ENCODE measurements at regions not wholly inside any gene's neighbourhood (a gene's known extent, or its start where the extent isn't known, plus 50 kb on each side); places are given as distances from the start of the nearest gene placed in this dataset.

- no peak for DNase-seq (ENCODE audit: low read depth in 2 of 2)
Observed at GRCh38 chr3:34969513-34969912, 669.8 kb upstream of the ARPP21 start.

DNA sequence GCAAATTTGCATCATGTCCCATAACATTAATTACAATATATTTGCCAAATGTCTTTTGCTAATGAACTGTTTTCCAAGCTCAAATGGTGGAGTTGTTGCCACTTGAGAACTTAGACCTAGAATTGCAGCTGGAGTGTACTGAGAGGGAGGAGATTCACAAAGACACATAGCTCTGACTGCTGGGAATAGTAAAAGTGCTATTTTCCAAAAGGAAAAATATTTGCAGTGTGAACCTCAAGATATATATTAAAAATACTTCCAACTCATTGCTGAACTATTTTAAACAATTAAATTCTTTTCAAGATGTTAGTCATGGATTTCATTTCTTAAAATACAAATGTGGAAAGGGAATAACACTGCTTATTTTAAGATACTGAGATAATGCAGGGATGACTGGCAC is 666.8 kb upstream of the ARPP21 start:
- DNase-seq (ENCODE audit: low read depth in 2 of 2) = no peak

- no peak for DNase-seq (ENCODE audit: low read depth in 2 of 2)
Observed at GRCh38 chr3:34973586-34973985, 665.7 kb upstream of the ARPP21 start.

GRCh38 chr3:34983631-34984030 is 655.7 kb upstream of the ARPP21 start:
- DNase-seq (ENCODE audit: low read depth in 2 of 2) = no peak

- DNase-seq (ENCODE audit: low read depth in 2 of 2) = no peak
Observed at GRCh38 chr3:34988296-34988695, 651.0 kb upstream of the ARPP21 start.

DNA sequence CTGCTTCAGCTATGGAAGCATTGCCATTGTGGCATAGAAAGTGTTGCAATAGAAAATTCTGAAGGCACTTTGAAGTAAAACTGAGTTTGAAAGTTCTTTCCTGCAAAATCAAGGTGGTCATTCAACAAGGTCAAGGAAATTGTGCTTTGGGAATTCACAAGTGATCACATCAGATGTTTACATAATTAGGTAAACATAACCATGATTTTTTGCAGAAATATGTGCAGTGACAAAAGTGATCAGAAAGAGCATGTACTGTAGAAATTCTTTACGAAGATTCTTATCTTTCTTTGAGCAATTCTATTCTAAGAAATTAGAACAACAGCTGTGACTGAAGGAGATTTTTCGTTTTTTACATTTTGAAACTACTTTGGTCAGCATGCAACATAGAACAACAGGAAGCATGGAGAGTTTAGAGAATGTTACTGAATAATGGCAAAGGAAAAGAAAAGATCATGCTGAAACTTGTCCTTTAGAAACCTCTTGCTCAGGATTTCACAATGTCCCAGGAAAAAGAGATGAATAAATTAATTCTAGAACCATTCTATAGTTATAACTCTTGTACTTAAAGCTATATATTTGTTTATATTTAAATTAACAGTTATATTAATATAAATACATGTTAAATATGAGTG is 643.4 kb upstream of the ARPP21 start:
- DNase-seq (ENCODE audit: low read depth in 2 of 2) = no peak

DNA sequence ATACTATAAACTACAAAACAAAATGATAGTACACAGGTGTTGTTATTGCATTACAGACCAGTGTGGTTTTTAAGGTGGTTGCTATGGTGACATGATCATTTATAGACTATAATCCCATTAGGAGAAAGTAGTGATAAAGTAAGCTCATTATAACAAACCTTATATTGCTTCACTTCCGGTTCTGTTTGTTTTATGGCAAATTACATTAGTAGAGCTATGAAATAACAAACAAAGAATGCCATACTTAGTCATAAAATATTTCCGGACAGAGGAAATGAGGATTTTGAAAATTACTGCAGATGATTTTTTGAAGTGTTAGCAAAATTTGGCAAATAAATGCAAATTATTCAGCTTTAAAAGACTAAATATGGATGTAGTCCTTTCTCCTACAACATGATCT is 640.4 kb upstream of the ARPP21 start:
- no peak for DNase-seq (ENCODE audit: low read depth in 2 of 2)

DNA sequence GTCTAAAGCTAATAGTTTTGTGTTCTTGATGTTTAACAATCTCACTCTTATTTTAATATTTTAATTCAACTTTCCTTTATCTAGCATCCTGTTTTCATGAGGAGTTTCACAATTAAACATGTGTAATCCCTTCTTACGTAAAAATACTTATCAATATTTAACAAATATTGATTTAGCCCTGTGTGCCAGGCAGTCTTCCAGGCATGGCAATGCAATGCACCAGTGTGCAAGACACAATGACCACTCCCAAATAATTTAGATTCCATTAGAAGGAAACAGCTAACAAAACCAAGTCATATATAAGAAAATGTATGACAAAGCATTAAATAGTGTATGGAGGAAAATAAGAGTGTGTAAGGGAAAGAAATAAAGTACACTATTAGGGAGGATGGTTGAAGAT is 627.1 kb upstream of the ARPP21 start:
- no peak for DNase-seq (ENCODE audit: low read depth in 2 of 2)

- no peak for DNase-seq (ENCODE audit: low read depth in 2 of 2)
Observed at GRCh38 chr3:35028157-35028556, 611.2 kb upstream of the ARPP21 start.

DNA sequence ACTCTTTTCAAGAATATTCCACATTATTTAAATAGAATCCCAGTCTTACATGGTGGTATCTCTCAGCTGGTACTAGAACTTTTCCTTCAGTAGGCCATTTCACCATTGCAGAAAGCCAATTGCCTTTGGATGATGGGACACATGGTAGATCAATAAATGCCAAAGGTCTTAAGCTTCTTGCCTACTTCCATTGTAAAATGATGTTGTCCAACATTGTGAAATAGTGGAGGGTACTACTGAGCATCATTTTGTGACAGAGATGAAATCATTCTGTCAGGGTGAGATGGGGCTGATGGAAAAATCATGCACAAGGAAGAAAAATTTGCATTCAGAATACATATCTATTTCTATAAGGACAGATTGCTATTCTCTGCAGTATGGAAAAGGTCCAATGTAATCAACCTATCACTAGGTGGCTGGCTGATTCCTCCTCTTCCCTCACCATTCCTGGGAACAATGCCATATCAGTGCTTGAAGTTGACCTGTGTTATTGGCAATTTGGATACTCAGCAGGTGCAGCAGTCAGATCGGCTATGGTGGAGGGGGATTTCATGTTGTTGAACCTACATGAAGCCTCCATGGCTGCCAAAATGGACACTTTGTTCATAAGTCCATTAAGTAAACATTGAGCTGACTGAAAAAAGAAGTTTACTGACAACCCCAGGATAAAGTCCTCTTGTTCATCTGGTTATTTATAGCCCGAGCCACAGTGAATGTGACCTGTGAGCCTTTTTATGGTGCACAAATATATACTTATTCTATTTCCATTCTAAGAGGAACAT is 596.9 kb upstream of the ARPP21 start:
- DNase-seq (ENCODE audit: low read depth in 2 of 2) = no peak

- no peak for DNase-seq (ENCODE audit: low read depth in 2 of 2)
Observed at GRCh38 chr3:35043040-35043439, 596.3 kb upstream of the ARPP21 start.

GRCh38 chr3:35044190-35044589 is 595.1 kb upstream of the ARPP21 start:
- DNase-seq (ENCODE audit: low read depth in 2 of 2) = no peak

GRCh38 chr3:35045118-35045517 is 594.2 kb upstream of the ARPP21 start:
- DNase-seq (ENCODE audit: low read depth in 2 of 2) = no peak

- DNase-seq (ENCODE audit: low read depth in 2 of 2) = no peak
Observed at GRCh38 chr3:35064761-35065160, 574.6 kb upstream of the ARPP21 start.

DNA sequence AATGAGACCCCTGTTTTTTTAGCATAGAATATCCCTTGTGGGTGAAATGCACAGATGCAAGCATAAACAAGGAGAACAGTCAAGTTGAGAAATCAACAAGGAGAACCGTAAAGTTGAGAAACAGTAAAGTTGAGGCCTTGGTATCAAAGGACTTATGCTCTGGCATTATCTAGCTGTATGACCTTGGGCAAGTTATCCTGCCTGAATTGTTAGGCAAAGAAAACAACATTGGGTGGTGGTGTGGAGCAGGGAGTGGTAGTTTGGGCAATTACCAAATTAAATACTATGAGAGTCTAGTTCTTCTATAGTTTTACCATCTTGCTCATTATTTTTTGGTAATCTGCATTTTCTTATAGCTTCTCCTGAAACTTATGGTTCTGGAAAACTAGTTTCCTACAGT is 573.4 kb upstream of the ARPP21 start:
- no peak for DNase-seq (ENCODE audit: low read depth in 2 of 2)

- DNase-seq (ENCODE audit: low read depth in 2 of 2) = no peak
Observed at GRCh38 chr3:35067750-35068149, 571.6 kb upstream of the ARPP21 start.

- no peak for DNase-seq (ENCODE audit: low read depth in 2 of 2)
Observed at GRCh38 chr3:35070088-35070487, 569.2 kb upstream of the ARPP21 start.

GRCh38 chr3:35071772-35072171 is 567.6 kb upstream of the ARPP21 start:
- no peak for DNase-seq (ENCODE audit: low read depth in 2 of 2)

- DNase-seq (ENCODE audit: low read depth in 2 of 2) = no peak
Observed at GRCh38 chr3:35078780-35079179, 560.5 kb upstream of the ARPP21 start.

GRCh38 chr3:35079403-35079802 is 559.9 kb upstream of the ARPP21 start:
- DNase-seq (ENCODE audit: low read depth in 2 of 2) = no peak

GRCh38 chr3:35081899-35082298 is 557.4 kb upstream of the ARPP21 start:
- no peak for DNase-seq (ENCODE audit: low read depth in 2 of 2)

GRCh38 chr3:35088943-35089342 is 550.4 kb upstream of the ARPP21 start:
- DNase-seq (ENCODE audit: low read depth in 2 of 2) = no peak

DNA sequence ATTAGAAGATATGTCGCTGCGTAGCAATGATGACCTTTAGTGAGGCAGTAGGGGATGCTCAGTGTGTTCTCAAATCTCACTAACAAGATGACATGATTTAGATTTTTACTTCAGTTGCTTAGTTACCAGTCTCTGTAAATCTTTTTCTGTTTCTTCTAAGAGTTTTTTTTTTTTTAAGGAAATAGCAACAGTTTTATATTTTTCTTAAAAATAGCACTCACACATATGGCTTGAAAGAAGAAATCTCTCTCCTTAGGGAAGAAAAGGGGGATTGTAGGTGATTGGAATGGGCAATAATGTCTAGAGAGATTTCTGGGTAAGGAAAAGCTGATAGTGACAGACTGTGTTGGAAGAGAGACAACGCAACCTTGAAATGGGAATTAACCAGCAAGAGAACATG is 524.6 kb upstream of the ARPP21 start:
- DNase-seq (ENCODE audit: low read depth in 2 of 2) = no peak

DNA sequence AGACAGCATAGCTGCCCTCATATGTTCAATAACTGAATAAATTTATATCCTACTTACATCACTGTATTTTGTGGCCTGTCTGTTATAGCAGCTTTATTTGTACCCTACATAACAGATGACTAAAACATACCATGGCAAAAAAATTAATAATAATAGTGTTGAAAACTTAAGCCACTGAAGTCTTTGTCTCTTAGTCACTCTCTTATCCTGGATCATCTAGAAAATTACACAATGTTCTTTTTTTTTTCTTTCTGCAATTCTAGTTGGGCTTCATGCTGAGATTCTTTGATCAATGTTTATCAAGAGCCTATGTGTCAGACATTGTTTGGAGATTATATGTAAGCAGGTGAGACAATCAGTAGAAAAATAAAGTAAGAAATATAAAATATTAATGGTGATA is 519.3 kb upstream of the ARPP21 start:
- no peak for DNase-seq (ENCODE audit: low read depth in 2 of 2)
